GM19324 (cell line): ENCODE measurements at regions not wholly inside any gene's neighbourhood (a gene's known extent, or its start where the extent isn't known, plus 50 kb on each side); places are given as distances from the start of the nearest gene placed in this dataset.

Experiments used
- ATAC-seq: cut with Tn5 transposase; IDR thresholded peaks from one replicate; pipeline ENCODE4 v1.9.1; 2021; ENCODE audit warnings: mild to moderate bottlenecking, moderate library complexity; ENCODE audit not compliant: unreplicated experiment, low FRiP score

DNA sequence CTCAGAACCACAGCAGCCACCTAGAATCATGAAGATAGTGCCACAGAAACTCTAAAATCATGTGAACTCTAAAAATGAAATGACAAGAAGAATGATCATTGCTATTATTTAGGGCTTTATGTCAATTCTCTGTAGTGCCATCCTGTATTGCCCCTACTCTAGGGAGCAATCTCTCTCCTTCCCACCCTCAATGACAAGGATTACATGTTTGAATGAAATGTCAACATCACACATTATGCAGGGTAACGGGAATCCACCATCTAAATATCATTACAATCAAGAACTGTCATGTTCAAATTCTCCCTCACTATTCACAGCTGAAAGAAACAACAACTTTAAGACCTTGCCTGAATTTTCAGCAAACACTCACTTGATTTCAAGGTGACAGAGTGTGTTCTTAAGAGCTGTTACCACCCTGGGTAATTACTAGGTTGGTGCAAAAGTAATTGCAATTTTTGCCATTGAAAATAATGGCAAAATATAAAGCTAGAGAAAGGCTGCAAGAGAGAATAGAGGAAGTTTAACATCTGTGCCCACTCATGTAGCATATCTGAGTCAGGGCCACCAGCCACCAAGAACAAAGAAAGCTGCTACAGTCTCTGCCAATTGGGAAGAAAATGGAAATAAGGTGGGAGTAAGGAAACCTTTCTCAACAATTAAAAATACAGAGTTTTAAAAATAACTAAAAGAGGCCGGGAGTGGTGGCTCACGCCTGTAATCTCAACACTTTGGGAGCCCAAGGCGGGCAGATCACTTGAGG is 112.8 kb upstream of the PSMD7 start:
- no peak for ATAC-seq

DNA sequence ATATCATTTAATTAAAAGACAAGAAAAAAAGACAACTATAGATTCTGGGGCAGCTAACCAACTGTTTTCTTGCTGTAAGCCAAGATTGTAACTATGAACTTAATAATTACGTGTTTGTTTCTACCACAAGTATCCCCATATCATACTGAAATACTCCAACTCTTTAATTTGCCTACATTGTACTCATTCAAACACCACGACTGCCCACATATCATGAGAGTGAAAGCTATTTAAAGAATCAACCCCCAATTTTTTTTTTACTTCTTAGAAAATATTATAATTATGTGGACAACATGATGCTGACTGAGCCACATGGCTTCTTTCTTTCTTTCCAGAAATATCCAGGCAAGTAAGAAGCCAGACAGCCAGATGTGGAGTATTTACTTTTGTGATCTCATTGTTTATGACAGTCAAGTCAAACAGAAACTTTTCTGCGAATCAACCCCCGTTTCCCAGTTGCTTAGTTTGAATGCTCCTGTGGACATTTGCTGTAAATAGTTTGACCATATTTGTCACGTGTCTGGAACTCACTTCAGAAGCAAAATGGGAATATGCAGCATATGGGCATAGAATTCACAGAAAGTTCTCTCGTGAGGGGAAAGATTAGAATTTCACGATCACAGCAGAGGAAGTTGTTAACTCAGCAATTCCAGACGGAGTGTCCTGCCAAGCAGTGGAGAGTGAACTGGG is 126.8 kb upstream of the PSMD7 start:
- no peak for ATAC-seq

DNA sequence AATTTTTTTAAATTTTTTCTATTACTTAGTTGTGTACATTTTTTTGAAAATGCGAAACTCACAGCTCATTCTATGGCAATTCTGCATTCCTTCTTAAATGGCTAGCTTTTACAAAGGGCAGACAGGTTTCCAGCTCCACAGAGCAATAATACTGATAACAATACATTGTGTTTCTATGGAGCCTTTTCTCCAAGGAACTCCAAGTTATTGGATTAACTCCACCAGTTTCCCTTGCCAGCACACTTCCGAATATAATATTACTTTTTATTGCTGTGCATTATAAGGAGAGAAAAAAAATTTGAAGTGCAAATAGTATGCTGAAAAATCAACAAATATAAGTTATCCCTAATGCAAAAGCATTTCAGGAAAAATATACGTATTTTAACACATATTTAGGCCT is 127.5 kb upstream of the PSMD7 start:
- no peak for ATAC-seq

DNA sequence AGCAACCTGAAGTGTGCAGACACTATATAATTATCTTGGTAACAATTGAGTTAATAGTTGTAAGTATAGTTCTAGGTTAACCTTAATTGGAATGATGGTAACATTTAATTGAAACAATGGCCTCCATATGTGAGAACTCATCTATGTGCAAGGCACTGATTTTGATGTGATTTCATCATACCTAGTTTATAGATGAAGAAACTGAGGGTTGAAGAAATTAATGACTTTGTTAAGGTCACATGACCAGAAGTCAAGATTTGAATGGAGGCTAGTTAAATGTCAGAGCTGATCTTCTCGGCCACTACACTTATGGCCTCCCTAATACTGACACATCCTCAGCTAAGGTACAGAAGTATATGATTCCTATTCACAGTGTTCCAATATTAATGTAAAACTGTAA is 128.2 kb upstream of the PSMD7 start:
- ATAC-seq = no peak

GRCh38 chr16:74166456-74166855 is 130.2 kb upstream of the PSMD7 start:
- ATAC-seq = no peak

- no peak for ATAC-seq
Observed at GRCh38 chr16:74165566-74166080, 131.0 kb upstream of the PSMD7 start.

DNA sequence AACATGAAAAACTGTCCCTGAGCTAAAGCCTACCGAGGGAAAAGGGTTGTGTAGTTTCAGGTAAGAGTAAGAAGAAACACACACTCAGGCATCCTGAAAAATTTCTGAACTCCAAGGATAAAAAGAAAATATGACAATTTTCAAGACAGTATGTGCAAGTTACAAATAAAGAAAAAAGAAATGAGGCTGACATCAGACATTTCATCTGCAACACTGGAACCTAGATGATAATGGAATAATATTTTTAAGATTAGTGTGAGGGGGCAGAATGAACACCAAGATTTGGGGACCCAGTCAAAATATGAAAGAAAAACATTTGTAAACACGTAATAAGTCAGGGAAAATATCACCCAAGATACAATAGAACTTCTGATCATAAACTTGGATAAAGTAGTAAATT is 135.9 kb upstream of the PSMD7 start:
- no peak for ATAC-seq

- no peak for ATAC-seq
Observed at GRCh38 chr16:74153773-74154172, 142.8 kb upstream of the PSMD7 start.

DNA sequence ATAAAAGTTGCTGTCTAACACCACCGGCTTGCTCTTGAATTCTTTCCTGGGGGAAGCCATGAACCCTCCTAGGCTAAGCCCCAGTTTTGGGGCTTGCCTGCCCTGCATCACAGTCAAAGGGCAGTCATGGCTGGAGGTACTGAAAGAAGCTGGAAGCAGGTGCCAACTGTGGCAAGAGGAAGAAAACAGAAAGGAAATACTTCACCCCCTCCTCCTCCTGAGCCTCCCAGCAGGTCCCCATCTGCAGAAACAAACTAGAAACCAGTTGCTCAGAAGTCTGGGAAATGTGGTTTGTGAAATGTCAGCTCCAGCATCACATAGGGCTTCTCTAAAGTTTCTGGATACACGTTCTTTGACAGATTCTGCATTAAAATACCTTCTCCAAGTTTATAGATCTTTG is 150.0 kb upstream of the PSMD7 start:
- ATAC-seq = no peak

DNA sequence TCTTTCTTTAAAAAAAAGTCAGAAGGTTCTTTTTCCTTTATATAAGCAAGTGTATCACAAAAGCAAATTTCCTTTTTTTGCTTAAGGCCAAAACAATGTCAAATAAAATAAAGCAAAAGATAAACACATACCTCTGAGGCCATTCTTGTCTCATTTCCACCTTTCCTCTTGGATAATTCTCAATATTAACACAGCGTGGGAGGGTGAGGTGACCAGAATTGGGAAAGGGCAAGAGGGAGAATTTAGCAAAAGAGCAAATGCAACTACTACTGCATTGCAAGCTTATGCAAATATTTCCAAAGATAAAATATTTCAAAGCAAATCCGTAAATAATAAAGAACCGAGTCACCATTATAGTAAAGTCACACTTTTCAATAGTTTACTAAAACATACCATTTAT is 153.4 kb upstream of the PSMD7 start:
- ATAC-seq = no peak

- no peak for ATAC-seq
Observed at GRCh38 chr16:74141015-74141414, 155.6 kb upstream of the PSMD7 start.

DNA sequence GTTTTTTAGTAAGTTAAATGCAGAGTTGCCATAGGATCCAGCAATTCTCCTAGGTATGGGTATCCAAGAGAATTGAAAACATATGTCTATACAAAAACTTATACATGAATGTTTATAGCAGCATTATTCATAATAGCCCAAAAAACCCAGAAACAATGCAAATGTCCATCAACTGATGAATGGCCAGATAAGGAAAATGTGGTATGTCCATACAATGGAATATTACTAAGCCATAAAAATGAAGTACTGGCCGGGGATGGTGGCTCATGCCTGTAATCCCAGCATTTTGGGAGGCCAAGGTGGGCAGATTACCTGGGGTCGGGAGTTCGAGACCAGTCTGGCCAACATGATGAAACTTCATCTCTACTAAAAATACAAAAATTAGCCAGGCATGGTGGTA is 156.1 kb upstream of the PSMD7 start:
- ATAC-seq = no peak

- no peak for ATAC-seq
Observed at GRCh38 chr16:74123826-74124225, 172.8 kb upstream of the PSMD7 start.

DNA sequence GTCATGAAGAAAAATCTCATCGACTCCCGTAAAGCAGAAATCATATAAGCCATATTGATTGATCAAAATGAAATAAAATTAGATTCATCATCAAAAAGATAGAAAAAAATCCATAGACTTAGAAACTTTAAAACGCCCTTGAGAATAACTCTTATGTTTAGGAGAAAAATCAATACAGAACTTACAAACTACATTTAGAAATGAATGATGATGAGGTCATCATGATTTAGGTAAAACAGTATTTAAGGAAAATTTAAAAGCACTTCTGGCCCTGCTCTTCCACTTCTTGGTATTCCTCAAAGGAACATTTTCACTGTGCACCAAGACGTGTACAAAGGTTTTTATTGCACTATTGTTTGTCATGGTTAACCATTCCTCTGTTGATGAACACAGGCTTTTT is 173.4 kb upstream of the PSMD7 start:
- no peak for ATAC-seq

DNA sequence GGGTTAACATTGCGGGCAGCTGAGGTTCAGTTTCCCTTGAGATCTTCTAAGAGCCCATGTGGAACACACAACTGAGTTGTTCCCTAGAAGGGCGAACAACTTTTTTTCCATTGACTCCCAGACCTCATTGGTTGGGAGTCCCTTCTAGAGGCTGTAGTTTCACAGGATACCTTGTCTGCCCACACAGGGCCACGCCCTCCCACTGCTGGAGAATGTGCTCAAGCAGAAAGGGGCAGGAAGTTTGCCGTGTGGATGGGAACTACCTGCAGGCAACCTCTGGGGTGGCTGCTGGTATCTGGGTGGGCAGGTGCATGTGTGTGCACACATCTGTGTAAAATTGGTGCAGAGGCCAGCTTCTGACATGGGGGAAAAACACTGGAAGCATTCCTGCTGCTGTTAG is 178.8 kb upstream of the PSMD7 start:
- no peak for ATAC-seq

DNA sequence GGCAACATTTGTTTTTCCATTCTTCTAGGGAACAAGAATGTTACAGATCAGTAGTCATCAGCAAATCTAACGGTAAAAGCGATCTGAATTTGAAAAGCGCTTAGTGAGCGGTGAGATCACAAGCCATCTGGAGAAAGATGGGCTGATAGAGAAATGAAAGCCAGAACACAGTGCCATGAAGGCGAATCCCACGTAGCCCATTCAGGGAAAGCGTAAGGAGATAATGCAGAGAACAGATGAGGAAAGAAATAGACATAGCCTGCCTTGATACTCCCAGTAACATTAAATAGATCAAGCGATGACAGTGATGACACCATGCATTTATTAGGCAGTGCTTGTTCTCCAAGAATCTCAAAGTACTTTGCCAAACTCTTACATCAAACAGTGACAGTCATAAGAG is 183.1 kb upstream of the PSMD7 start:
- no peak for ATAC-seq

DNA sequence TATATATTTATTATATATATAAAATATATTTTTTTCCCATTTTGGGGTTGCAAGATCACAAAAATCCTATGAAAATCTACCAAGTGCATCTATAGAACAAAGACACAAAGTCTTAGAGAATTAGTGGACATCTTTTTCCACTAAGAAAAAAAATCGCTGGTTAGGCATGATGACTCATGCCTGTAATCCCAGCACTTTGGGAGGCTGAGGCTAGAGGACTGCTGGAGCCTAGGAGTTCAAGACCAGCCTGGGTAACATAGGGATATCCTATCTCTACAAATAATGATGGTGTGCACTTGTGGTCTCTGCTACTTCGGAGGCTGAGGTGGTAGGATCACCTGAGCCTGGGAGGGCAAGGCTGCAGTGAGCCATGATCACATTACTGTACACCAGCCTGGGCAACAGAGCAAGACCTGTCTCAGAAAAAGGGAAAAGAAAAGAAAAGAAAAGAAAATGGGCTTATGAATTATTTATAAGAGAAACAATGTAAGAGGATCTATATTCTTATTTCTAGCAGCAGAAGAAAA is 185.1 kb upstream of the PSMD7 start:
- no peak for ATAC-seq

GRCh38 chr16:74107795-74108610 is 188.6 kb upstream of the PSMD7 start:
- ATAC-seq = no peak

DNA sequence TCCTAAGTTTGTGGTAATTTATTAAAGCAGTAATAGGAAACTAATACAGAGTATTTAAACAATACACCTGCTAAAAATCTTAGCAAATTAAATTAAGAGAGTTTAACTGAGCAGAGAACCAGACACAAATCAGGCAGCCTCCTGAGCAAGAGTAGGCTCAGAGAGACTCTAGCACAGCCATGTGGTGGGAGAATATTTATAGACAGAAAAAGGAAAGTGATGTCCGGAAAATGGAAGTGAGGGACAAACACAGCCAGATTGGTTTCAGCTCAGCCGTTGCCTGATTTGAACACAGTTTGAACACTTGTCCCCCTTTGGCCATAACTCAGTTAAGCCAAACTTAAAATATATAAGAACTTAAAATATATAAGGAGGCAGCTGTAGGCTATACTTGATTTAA is 192.6 kb upstream of the PSMD7 start:
- no peak for ATAC-seq

DNA sequence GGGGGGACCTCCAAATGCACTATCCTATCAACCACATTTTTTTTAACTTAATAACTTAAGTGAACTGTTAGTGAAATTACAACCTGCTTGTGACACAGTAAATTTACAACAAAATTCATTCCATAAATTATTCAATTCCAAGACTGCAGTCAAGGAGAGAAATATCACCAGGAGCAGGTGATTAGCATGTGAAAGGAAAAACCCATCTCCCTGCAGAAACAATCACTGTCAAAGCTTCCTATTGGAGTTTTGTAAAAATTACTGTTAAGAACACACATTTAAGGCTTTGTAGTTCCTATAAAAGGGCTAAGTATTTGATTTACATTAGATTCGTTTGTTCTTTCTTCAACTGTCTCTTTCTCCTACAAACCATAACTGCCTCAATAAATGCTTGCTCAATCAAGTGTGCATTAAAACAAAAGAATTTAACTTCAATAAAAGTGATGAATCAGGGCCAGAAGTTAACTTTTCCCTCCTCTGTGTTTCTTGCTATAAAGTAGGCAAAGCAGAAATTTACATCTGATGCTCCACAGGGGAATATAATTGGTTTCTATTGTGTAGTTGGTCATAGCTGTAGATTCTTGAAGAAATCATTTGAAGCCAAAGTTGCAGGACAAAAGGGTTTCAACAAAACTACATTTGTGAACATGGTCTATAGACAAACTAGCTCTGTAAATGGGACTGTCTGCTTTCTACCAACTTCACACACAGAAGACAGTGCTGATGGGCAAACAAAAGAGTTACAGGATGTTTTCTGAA is 195.1 kb upstream of the PSMD7 start:
- no peak for ATAC-seq
